Progenitor cell of endocrine pancreas (in vitro differentiated cells): ENCODE measurements at regions not wholly inside any gene's neighbourhood (a gene's known extent, or its start where the extent isn't known, plus 50 kb on each side); places are given as distances from the start of the nearest gene placed in this dataset.

Experiments used
- DNase-seq: peaks from one replicate; pipeline ENCODE4 v3.0.0; 2021; ENCODE audit warnings: low spot score; ENCODE audit not compliant: unreplicated experiment
- H3K27ac Mint-ChIP-seq: 2 replicates; pipeline ENCODE4 v1.8.0; 2021; ENCODE audit warnings: mild to moderate bottlenecking, moderate library complexity, mixed read lengths
- H3K27me3 Mint-ChIP-seq: 2 replicates; pipeline ENCODE4 v1.8.0; 2021; ENCODE audit warnings: mixed read lengths
- H3K36me3 Mint-ChIP-seq: 2 replicates; pipeline ENCODE4 v1.8.0; 2022; ENCODE audit warnings: mixed read lengths; ENCODE audit not compliant: insufficient read depth
- H3K4me1 Mint-ChIP-seq: 2 replicates; pipeline ENCODE4 v1.8.0; 2021; ENCODE audit warnings: low read depth, mixed read lengths
- H3K4me3 Mint-ChIP-seq: 2 replicates; pipeline ENCODE4 v1.8.0; 2021; ENCODE audit warnings: low read depth, mild to moderate bottlenecking, moderate library complexity, mixed read lengths
- H3K9me3 Mint-ChIP-seq: 2 replicates; pipeline ENCODE4 v1.8.0; 2021; ENCODE audit warnings: low read depth, mixed read lengths
- CTCF ChIP-seq: fragments of 200-600 bp; sonication (generic); IDR thresholded peaks from one replicate; pipeline ENCODE4 v1.5.0; 2021; ENCODE audit warnings: antibody characterized with exemption, mild to moderate bottlenecking; ENCODE audit not compliant: unreplicated experiment

- no peak overlapping the region for H3K27ac Mint-ChIP-seq
- DNase-seq = no peak
- H3K4me3 Mint-ChIP-seq = no peak overlapping the region
- no peaks in the 10 kb centered on the region for H3K9me3 Mint-ChIP-seq
- TF ChIP-seq CTCF = no peak
- no peaks in the 10 kb centered on the region for H3K36me3 Mint-ChIP-seq
- peaks cover 9% of the 10 kb centered on the region for H3K4me1 Mint-ChIP-seq
- H3K27me3 Mint-ChIP-seq = peaks cover 66% of the 10 kb centered on the region
Observed at GRCh38 chr2:120591572-120591971, 144.1 kb upstream of the GLI2 start.

GRCh38 chr2:120592084-120592483 is 143.6 kb upstream of the GLI2 start:
- Mint-ChIP-seq H3K4me1 (peaks cover 12% of the 10 kb centered on the region), H3K4me3 (no peak overlapping the region), H3K27ac (no peak overlapping the region), H3K27me3 (peaks cover 69% of the 10 kb centered on the region), H3K36me3 (no peaks in the 10 kb centered on the region), H3K9me3 (no peaks in the 10 kb centered on the region)
- TF ChIP-seq CTCF = no peak
- DNase-seq = no peak

GRCh38 chr2:120593921-120594686 is 141.6 kb upstream of the GLI2 start:
- Mint-ChIP-seq H3K27me3 (peaks cover 59% of the 10 kb centered on the region), H3K27ac (no peak overlapping the region), H3K36me3 (no peaks in the 10 kb centered on the region), H3K9me3 (peaks cover 4% of the 10 kb centered on the region), H3K4me1 (peaks cover 15% of the 10 kb centered on the region), H3K4me3 (no peak overlapping the region)
- TF ChIP-seq CTCF = no peak
- no peak for DNase-seq

- no peak for TF ChIP-seq CTCF
- Mint-ChIP-seq H3K27ac (no peak overlapping the region), H3K9me3 (peaks cover 4% of the 10 kb centered on the region), H3K27me3 (peaks cover 50% of the 10 kb centered on the region), H3K4me1 (peaks cover 14% of the 10 kb centered on the region), H3K36me3 (no peaks in the 10 kb centered on the region), H3K4me3 (no peak overlapping the region)
- no peak for DNase-seq
Observed at GRCh38 chr2:120594856-120595685, 140.6 kb upstream of the GLI2 start.

- no peak for TF ChIP-seq CTCF
- Mint-ChIP-seq H3K9me3 (peaks cover 4% of the 10 kb centered on the region), H3K36me3 (no peaks in the 10 kb centered on the region), H3K4me1 (peaks cover 14% of the 10 kb centered on the region), H3K27me3 (peaks cover 43% of the 10 kb centered on the region), H3K27ac (no peak overlapping the region), H3K4me3 (no peak overlapping the region)
- no peak for DNase-seq
Observed at GRCh38 chr2:120595739-120596138, 139.9 kb upstream of the GLI2 start.
